ENCODE measurements at regions not wholly inside any gene's neighbourhood (a gene's known extent, or its start where the extent isn't known, plus 50 kb on each side); places are given as distances from the start of the nearest gene placed in this dataset.
"Not testable (repeated sequence)": the region's sequence is repeated elsewhere in the genome, so short reads cannot be mapped to it uniquely, and the experiment has no call there.

- Mint-ChIP-seq H3K36me3 (ENCODE audit: low read depth) (no peaks in the 10 kb centered on the region), H3K4me1 (ENCODE audit: low read depth) (no peaks in the 10 kb centered on the region), H3K4me3 (no peak overlapping the region), H3K27me3 (peaks cover under 1% of the 10 kb centered on the region), H3K9me3 (no peaks in the 10 kb centered on the region), H3K27ac (no peak overlapping the region)
- intact Hi-C loops (cut with micrococcal nuclease) = no loop called here
Measured at GRCh38 chr7:13258386-13258785, 571.0 kb downstream of the ARL4A start.

GRCh38 chr7:13259930-13260329 lies 572.5 kb downstream of the ARL4A start:
- Mint-ChIP-seq H3K27me3 (peaks cover 2% of the 10 kb centered on the region), H3K27ac (no peak overlapping the region), H3K36me3 (ENCODE audit: low read depth) (no peaks in the 10 kb centered on the region), H3K9me3 (no peaks in the 10 kb centered on the region), H3K4me1 (ENCODE audit: low read depth) (no peaks in the 10 kb centered on the region), H3K4me3 (no peak overlapping the region)
- intact Hi-C loops (cut with micrococcal nuclease) = loop anchor here (5.0 kb wide), 2 partner anchors 573 to 738 kb away; partner anchors contain the start of gene ARL4A

DNA sequence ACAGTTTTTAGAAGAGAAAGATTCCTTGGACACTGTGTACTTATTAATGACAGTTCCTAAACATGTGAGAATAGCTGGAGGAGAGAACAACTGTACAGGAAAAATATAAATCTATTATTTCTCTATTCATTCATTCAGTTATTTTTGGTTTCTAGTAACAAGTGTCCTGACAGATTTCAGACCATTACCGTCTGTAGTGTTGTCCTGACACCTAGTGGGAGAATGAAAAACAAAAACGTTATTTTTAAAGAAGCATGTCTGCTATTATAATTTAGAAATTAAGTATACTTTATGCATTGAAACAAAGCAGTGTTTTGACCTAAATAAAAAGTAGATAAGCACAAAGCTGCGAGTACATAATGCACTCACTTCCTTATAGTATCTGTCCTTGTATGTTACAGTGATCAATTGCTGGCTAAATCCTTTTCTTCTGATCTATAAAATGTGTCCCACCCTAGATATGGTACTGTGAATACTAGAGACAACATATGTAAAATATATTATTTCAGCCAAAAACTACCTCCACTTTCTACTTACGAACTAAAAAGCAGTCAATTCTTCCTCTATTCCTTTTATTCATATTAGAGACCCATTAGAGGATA lies 575.6 kb downstream of the ARL4A start:
- intact Hi-C loops (cut with micrococcal nuclease) = loop anchor here (1.0 to 5.0 kb wide), 3 partner anchors 576 to 741 kb away; partner anchors contain the start of gene ARL4A
- Mint-ChIP-seq H3K36me3 (ENCODE audit: low read depth) (no peaks in the 10 kb centered on the region), H3K9me3 (no peaks in the 10 kb centered on the region), H3K4me1 (ENCODE audit: low read depth) (no peaks in the 10 kb centered on the region), H3K27ac (no peak overlapping the region), H3K4me3 (no peak overlapping the region), H3K27me3 (peaks cover 2% of the 10 kb centered on the region)

GRCh38 chr7:13265271-13265670 lies 577.8 kb downstream of the ARL4A start:
- Mint-ChIP-seq H3K36me3 (ENCODE audit: low read depth) (no peaks in the 10 kb centered on the region), H3K27me3 (peaks cover 2% of the 10 kb centered on the region), H3K4me1 (ENCODE audit: low read depth) (no peaks in the 10 kb centered on the region), H3K4me3 (no peak overlapping the region), H3K27ac (no peak overlapping the region), H3K9me3 (no peaks in the 10 kb centered on the region)
- intact Hi-C loops (cut with micrococcal nuclease) = no loop called here

GRCh38 chr7:13274205-13274604 lies 586.8 kb downstream of the ARL4A start:
- intact Hi-C loops (cut with micrococcal nuclease); H3K4me3 Mint-ChIP-seq; H3K9me3 Mint-ChIP-seq; H3K4me1 Mint-ChIP-seq (ENCODE audit: low read depth); H3K36me3 Mint-ChIP-seq (ENCODE audit: low read depth); H3K27me3 Mint-ChIP-seq; H3K27ac Mint-ChIP-seq: not testable (repeated sequence)

DNA sequence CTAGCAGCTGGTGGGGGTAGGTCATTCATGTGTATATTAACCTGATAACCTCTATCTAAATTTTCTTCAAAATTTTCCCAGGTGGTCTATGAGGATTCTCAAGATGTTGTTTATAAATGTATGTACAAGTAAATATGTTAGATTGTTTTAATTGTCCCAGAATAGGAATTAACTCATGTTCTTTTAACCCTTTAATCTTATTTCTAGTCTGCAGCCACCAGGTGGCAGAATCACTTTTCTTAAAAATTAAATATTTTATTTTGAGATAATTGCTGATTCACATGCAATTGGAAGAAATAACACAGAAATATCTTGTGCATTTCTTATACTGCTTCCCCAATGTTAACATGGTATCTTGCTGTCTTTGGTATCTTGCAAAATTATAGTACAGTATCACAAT lies 589.5 kb downstream of the ARL4A start:
- Mint-ChIP-seq H3K9me3 (no peaks in the 10 kb centered on the region), H3K4me3 (no peak overlapping the region), H3K27me3 (peaks cover 2% of the 10 kb centered on the region), H3K4me1 (ENCODE audit: low read depth) (no peaks in the 10 kb centered on the region), H3K27ac (no peak overlapping the region), H3K36me3 (ENCODE audit: low read depth) (no peaks in the 10 kb centered on the region)
- intact Hi-C loops (cut with micrococcal nuclease) = no loop called here

DNA sequence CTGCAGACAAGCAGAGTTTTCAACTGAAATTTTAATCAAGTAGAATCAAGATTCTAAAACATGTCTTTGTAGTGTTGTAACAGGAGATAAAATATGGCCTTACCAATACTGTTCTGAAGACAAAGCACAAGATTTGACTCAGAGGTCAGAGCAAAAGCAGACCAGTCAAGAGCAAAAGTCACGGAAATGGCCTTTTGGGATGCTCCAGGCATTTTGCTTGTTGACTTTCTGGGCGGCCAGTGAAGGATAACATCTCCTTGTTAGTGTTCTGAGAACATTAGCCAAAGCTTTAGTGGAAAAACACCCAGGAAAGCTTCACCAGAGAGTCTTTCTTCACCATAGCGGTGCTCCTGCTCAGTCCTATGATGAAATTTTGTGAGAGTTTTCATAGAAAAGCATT lies 590.6 kb downstream of the ARL4A start:
- Mint-ChIP-seq H3K4me3 (no peak overlapping the region), H3K27me3 (peaks cover 2% of the 10 kb centered on the region), H3K9me3 (no peaks in the 10 kb centered on the region), H3K27ac (no peak overlapping the region), H3K36me3 (ENCODE audit: low read depth) (no peaks in the 10 kb centered on the region), H3K4me1 (ENCODE audit: low read depth) (no peaks in the 10 kb centered on the region)
- intact Hi-C loops (cut with micrococcal nuclease) = no loop called here

- Mint-ChIP-seq H3K4me1 (ENCODE audit: low read depth) (no peaks in the 10 kb centered on the region), H3K27ac (no peak overlapping the region), H3K27me3 (peaks cover 2% of the 10 kb centered on the region), H3K36me3 (ENCODE audit: low read depth) (no peaks in the 10 kb centered on the region), H3K4me3 (no peak overlapping the region), H3K9me3 (no peaks in the 10 kb centered on the region)
- intact Hi-C loops (cut with micrococcal nuclease) = loop anchor here (1.0 to 2.0 kb wide), 3 partner anchors 1177 to 1737 kb away; no protein-coding TSS in a partner anchor
Measured at GRCh38 chr7:13279854-13280435, 592.5 kb downstream of the ARL4A start.

- Mint-ChIP-seq H3K27me3 (no peaks in the 10 kb centered on the region), H3K4me1 (ENCODE audit: low read depth) (no peaks in the 10 kb centered on the region), H3K4me3 (no peak overlapping the region), H3K9me3 (no peaks in the 10 kb centered on the region), H3K27ac (no peak overlapping the region), H3K36me3 (ENCODE audit: low read depth) (no peaks in the 10 kb centered on the region)
- intact Hi-C loops (cut with micrococcal nuclease) = no loop called here
Measured at GRCh38 chr7:13282377-13282980, 595.0 kb downstream of the ARL4A start.

- H3K4me3 Mint-ChIP-seq = no peak overlapping the region
- H3K36me3 Mint-ChIP-seq (ENCODE audit: low read depth) = no peaks in the 10 kb centered on the region
- H3K4me1 Mint-ChIP-seq (ENCODE audit: low read depth) = no peaks in the 10 kb centered on the region
- no peaks in the 10 kb centered on the region for H3K9me3 Mint-ChIP-seq
- intact Hi-C loops (cut with micrococcal nuclease) = no loop called here
- H3K27me3 Mint-ChIP-seq = no peaks in the 10 kb centered on the region
- H3K27ac Mint-ChIP-seq = no peak overlapping the region
Measured at GRCh38 chr7:13286916-13287315, 599.5 kb downstream of the ARL4A start.

DNA sequence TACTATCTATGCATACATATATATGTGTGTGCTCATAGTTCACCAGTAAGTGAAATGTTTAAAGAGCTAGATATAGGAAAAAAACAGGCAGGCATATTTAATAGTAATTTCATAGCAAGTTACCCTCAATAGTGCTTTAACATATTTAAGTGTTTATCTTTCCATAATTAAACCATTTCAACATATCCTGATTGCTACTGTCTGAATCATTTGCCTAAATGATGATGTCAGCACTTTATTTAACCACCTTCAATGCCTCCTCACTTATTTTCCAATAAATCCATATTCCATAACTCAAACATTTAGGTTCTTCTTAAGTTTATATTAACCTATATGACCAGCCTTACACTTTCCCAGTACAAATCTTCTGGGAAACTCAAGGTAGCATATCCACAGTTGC lies 601.1 kb downstream of the ARL4A start:
- H3K9me3 Mint-ChIP-seq = no peaks in the 10 kb centered on the region
- H3K4me1 Mint-ChIP-seq (ENCODE audit: low read depth) = no peaks in the 10 kb centered on the region
- no peaks in the 10 kb centered on the region for H3K27me3 Mint-ChIP-seq
- H3K4me3 Mint-ChIP-seq = no peak overlapping the region
- intact Hi-C loops (cut with micrococcal nuclease) = no loop called here
- H3K36me3 Mint-ChIP-seq (ENCODE audit: low read depth) = no peaks in the 10 kb centered on the region
- H3K27ac Mint-ChIP-seq = no peak overlapping the region

DNA sequence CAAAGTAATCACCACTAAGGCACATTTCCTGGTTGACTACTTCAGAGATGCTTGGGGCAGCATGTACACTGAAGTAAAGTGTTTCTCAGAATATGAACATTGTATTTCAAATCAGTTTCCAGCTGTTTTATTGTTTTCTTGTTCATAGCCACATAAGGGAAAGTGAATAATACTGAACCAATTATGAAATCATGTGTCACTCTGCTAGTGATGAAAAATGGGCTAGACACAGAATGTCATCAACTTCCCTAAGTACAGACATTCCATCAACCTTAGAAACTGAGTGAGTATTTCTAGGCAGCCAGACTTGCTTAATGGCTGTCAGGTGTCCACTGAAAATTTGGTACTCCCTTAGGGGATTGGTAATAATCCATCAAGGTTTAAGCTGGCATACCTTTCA lies 603.5 kb downstream of the ARL4A start:
- H3K4me3 Mint-ChIP-seq = no peak overlapping the region
- no peak overlapping the region for H3K27ac Mint-ChIP-seq
- no peaks in the 10 kb centered on the region for H3K9me3 Mint-ChIP-seq
- intact Hi-C loops (cut with micrococcal nuclease) = no loop called here
- H3K4me1 Mint-ChIP-seq (ENCODE audit: low read depth) = no peaks in the 10 kb centered on the region
- H3K27me3 Mint-ChIP-seq = no peaks in the 10 kb centered on the region
- no peaks in the 10 kb centered on the region for H3K36me3 Mint-ChIP-seq (ENCODE audit: low read depth)

DNA sequence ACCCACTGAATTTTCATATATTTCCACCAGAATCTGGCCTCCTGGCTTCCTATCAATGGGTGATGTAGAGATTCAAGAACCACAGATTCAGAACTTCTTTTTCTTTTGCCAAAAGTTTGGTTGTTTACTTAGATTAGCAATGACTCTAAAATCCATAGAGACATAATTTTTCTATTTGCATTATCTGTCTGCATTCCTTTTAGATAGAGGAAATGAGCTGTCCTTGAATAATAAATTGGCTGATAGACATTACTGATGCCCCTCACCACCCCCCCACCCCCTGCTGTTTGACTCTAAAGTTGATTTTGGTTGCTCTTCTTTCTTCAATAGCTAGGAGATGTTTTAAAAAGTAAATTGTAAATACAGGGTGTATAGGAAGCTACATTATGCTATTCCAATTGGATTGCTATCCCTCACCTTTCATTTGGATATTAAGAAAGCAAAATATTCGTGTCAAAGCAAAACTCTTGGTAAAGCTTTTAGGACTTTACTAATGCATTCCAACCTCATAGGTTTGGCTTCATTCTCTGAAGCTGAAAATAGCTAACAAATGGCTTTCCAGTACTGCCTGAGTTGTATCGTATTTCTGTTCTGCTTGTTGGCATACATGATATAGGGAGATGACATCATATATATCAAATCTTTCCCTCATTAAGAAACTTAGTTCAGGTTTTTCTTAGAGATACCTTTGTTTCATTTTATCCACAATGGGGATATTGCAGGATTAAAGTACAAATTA lies 606.0 kb downstream of the ARL4A start:
- H3K27ac Mint-ChIP-seq = no peak overlapping the region
- H3K27me3 Mint-ChIP-seq = no peaks in the 10 kb centered on the region
- no peak overlapping the region for H3K4me3 Mint-ChIP-seq
- intact Hi-C loops (cut with micrococcal nuclease) = no loop called here
- H3K36me3 Mint-ChIP-seq (ENCODE audit: low read depth) = no peaks in the 10 kb centered on the region
- no peaks in the 10 kb centered on the region for H3K4me1 Mint-ChIP-seq (ENCODE audit: low read depth)
- no peaks in the 10 kb centered on the region for H3K9me3 Mint-ChIP-seq

DNA sequence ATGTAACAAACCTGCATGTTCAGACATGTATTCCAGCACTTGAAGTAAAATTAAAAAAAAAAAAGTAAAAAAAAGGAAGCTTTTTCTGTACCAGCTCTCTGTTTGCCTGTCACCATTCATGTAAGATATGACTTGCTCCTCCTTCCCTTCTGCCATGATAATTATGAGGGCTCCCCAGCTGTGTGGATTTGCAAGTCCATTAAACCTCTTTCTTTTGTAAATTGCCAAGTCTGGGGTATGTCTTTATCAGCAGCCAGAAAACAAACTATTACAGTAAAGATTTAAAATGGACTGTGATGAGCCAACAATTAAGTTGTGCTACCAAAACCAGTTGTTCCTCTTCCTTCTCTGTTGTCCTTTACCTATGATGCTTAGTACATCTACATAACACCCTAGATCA lies 619.6 kb downstream of the ARL4A start:
- no peak overlapping the region for H3K4me3 Mint-ChIP-seq

More for the DNA sequence above, 619.6 kb downstream of the ARL4A start:
- intact Hi-C loops (cut with micrococcal nuclease) = no loop called here
- H3K27me3 Mint-ChIP-seq = no peaks in the 10 kb centered on the region
- peaks cover 16% of the 10 kb centered on the region for H3K9me3 Mint-ChIP-seq
- H3K36me3 Mint-ChIP-seq (ENCODE audit: low read depth) = no peaks in the 10 kb centered on the region
- no peaks in the 10 kb centered on the region for H3K4me1 Mint-ChIP-seq (ENCODE audit: low read depth)
- no peak overlapping the region for H3K27ac Mint-ChIP-seq

Measured in dendritic cell treated with granulocyte-macrophage colony-stimulating factor and Interleukin-4, amounts not matched to agents 40 ng/mL and 50 ng/mL, for 4 days (primary cell).